Immature natural killer cell (primary cell): ENCODE measurements at regions not wholly inside any gene's neighbourhood (a gene's known extent, or its start where the extent isn't known, plus 50 kb on each side); places are given as distances from the start of the nearest gene placed in this dataset.
"Not testable (repeated sequence)": the region's sequence is repeated elsewhere in the genome, so short reads cannot be mapped to it uniquely, and the experiment has no call there.

Source experiments
- DNase-seq, 3 donors: peaks; one replicate each; pipeline ENCODE4 v3.0.0; 2022; ENCODE audit warnings: mixed read lengths in 1 of 3
- H3K27ac Mint-ChIP-seq, 6 donors: one replicate each; pipeline ENCODE4 v1.8.0; 2020; ENCODE audit warnings: mixed read lengths in 6 of 6, mild to moderate bottlenecking in 5 of 6, inconsistent platforms in 4 of 6, moderate library complexity in 3 of 6
- H3K27me3 Mint-ChIP-seq, 3 donors: one replicate each; pipeline ENCODE4 v1.8.0; 2020 to 2021; ENCODE audit warnings: low read depth in 3 of 3, mild to moderate bottlenecking in 3 of 3, mixed read lengths in 3 of 3, moderate library complexity in 3 of 3, inconsistent platforms in 1 of 3
- H3K36me3 Mint-ChIP-seq, 3 donors: one replicate each; pipeline ENCODE4 v1.8.0; 2020; ENCODE audit warnings: mixed read lengths in 3 of 3, inconsistent platforms in 2 of 3, mild to moderate bottlenecking in 2 of 3
- H3K4me1 Mint-ChIP-seq, 2 donors: one replicate each; pipeline ENCODE4 v1.8.0; 2020; ENCODE audit warnings: inconsistent platforms in 2 of 2, mild to moderate bottlenecking in 2 of 2, mixed read lengths in 2 of 2, moderate library complexity in 1 of 2
- H3K4me3 Mint-ChIP-seq, 5 donors: one replicate each; pipeline ENCODE4 v1.8.0; 2020; ENCODE audit warnings: mild to moderate bottlenecking in 5 of 5, mixed read lengths in 5 of 5, inconsistent platforms in 3 of 5, moderate library complexity in 3 of 5
- H3K9me3 Mint-ChIP-seq, 6 donors: one replicate each; pipeline ENCODE4 v1.8.0; 2020; ENCODE audit warnings: mild to moderate bottlenecking in 6 of 6, mixed read lengths in 6 of 6, inconsistent platforms in 4 of 6, moderate library complexity in 3 of 6

GRCh38 chr7:142657376-142657775 is 91.9 kb upstream of the PRSS1 start:
- no peak for DNase-seq
- H3K4me3 Mint-ChIP-seq, result no peak overlapping the region
- H3K36me3 Mint-ChIP-seq, result peaks cover 0 to 5% (median 0%) of the 10 kb centered on the region in 3 donors
- no peaks in the 10 kb centered on the region for H3K27me3 Mint-ChIP-seq
- H3K27ac Mint-ChIP-seq, result no peak overlapping the region
- H3K4me1 Mint-ChIP-seq, result no peaks in the 10 kb centered on the region
- no peaks in the 10 kb centered on the region for H3K9me3 Mint-ChIP-seq

- Mint-ChIP-seq H3K4me1 (no peaks in the 10 kb centered on the region), H3K27me3 (peaks cover 0 to 2% (median 2%) of the 10 kb centered on the region in 3 donors), H3K4me3 (no peak overlapping the region), H3K27ac (peak overlapping the region in 2 of 6 donors; percentile 12 to 23), H3K36me3 (no peaks in the 10 kb centered on the region), H3K9me3 (peaks cover 0 to 2% (median 0%) of the 10 kb centered on the region in 6 donors)
- DNase-seq, result peak in 1 of 3 donors; percentile 22
Measured at GRCh38 chr7:142654398-142654797, 94.9 kb upstream of the PRSS1 start.

GRCh38 chr7:142647749-142648148 is 101.5 kb upstream of the PRSS1 start:
- Mint-ChIP-seq H3K36me3 (no peaks in the 10 kb centered on the region), H3K27me3 (peaks cover 2 to 14% (median 11%) of the 10 kb centered on the region in 3 donors), H3K27ac (no peak overlapping the region), H3K4me3 (no peak overlapping the region), H3K4me1 (peaks cover 8 to 9% of the 10 kb centered on the region in 2 donors), H3K9me3 (peaks cover 0 to 2% (median 0%) of the 10 kb centered on the region in 6 donors)
- DNase-seq, result no peak

- Mint-ChIP-seq H3K4me1 (peaks cover 8 to 9% of the 10 kb centered on the region in 2 donors), H3K4me3 (peak overlapping the region in 4 of 5 donors; percentile 7 to 51 (median 22)), H3K36me3 (no peaks in the 10 kb centered on the region), H3K27ac (no peak overlapping the region), H3K9me3 (no peaks in the 10 kb centered on the region), H3K27me3 (peaks cover 2 to 14% (median 9%) of the 10 kb centered on the region in 3 donors)
- DNase-seq, result no peak
Measured at GRCh38 chr7:142646386-142647140, 102.7 kb upstream of the PRSS1 start.

- Mint-ChIP-seq H3K27ac (peak overlapping the region in 1 of 6 donors; percentile 18), H3K9me3 (no peaks in the 10 kb centered on the region), H3K36me3 (no peaks in the 10 kb centered on the region), H3K27me3 (peaks cover 2 to 12% (median 9%) of the 10 kb centered on the region in 3 donors), H3K4me1 (peaks cover 8 to 9% of the 10 kb centered on the region in 2 donors), H3K4me3 (peak overlapping the region; percentile 4 to 51 (median 11))
- DNase-seq, result no peak
Measured at GRCh38 chr7:142645777-142646176, 103.5 kb upstream of the PRSS1 start.

GRCh38 chr7:142642316-142642715 is 107.0 kb upstream of the PRSS1 start:
- Mint-ChIP-seq H3K27ac (no peak overlapping the region), H3K4me3 (no peak overlapping the region), H3K4me1 (peaks cover 8 to 13% of the 10 kb centered on the region in 2 donors), H3K36me3 (no peaks in the 10 kb centered on the region), H3K27me3 (peaks cover 2 to 12% (median 7%) of the 10 kb centered on the region in 3 donors), H3K9me3 (no peaks in the 10 kb centered on the region)
- DNase-seq, result no peak

GRCh38 chr7:142641252-142641651 is 108.0 kb upstream of the PRSS1 start:
- not testable (repeated sequence) for H3K9me3 Mint-ChIP-seq, H3K36me3 Mint-ChIP-seq, H3K4me3 Mint-ChIP-seq, DNase-seq, H3K27ac Mint-ChIP-seq
- Mint-ChIP-seq H3K4me1 (peaks cover 12 to 17% of the 10 kb centered on the region in 2 donors), H3K27me3 (peaks cover 2 to 12% (median 5%) of the 10 kb centered on the region in 3 donors)

GRCh38 chr7:142638581-142638980 is 110.7 kb upstream of the PRSS1 start:
- no peaks in the 10 kb centered on the region for H3K9me3 Mint-ChIP-seq

GRCh38 chr7:142637240-142637639 is 112.0 kb upstream of the PRSS1 start:
- H3K9me3 Mint-ChIP-seq, result no peaks in the 10 kb centered on the region
- peaks cover 0 to 2% (median 0%) of the 10 kb centered on the region in 3 donors for H3K27me3 Mint-ChIP-seq
- H3K36me3 Mint-ChIP-seq, result no peaks in the 10 kb centered on the region
- peak overlapping the region; percentile 6 to 68 (median 54) for H3K4me3 Mint-ChIP-seq
- H3K4me1 Mint-ChIP-seq, result peaks cover 11 to 18% of the 10 kb centered on the region in 2 donors
- H3K27ac Mint-ChIP-seq, result peak overlapping the region in 3 of 6 donors; percentile 20 to 65 (median 50)
- DNase-seq, result no peak

More at GRCh38 chr7:142638581-142638980, 110.7 kb upstream of the PRSS1 start:
- Mint-ChIP-seq H3K4me3 (no peak overlapping the region), H3K27me3 (peaks cover 0 to 8% (median 0%) of the 10 kb centered on the region in 3 donors), H3K36me3 (no peaks in the 10 kb centered on the region), H3K4me1 (peaks cover 6 to 11% of the 10 kb centered on the region in 2 donors), H3K27ac (no peak overlapping the region)
- no peak for DNase-seq

GRCh38 chr7:142636751-142637150 is 112.5 kb upstream of the PRSS1 start:
- Mint-ChIP-seq H3K27ac (peak overlapping the region in 5 of 6 donors; percentile 9 to 68 (median 60)), H3K9me3 (no peaks in the 10 kb centered on the region), H3K4me3 (peak overlapping the region; percentile 6 to 68 (median 54)), H3K27me3 (peaks cover 0 to 2% (median 2%) of the 10 kb centered on the region in 3 donors), H3K36me3 (no peaks in the 10 kb centered on the region), H3K4me1 (peaks cover 13 to 22% of the 10 kb centered on the region in 2 donors)
- no peak for DNase-seq

GRCh38 chr7:142636107-142636506 is 113.2 kb upstream of the PRSS1 start:
- not testable (repeated sequence) for H3K4me3 Mint-ChIP-seq

GRCh38 chr7:142632271-142633134 is 116.8 kb upstream of the PRSS1 start:
- peaks cover 14 to 20% of the 10 kb centered on the region in 2 donors for H3K4me1 Mint-ChIP-seq
- no peaks in the 10 kb centered on the region for H3K9me3 Mint-ChIP-seq
- H3K4me3 Mint-ChIP-seq, result no peak overlapping the region
- H3K27me3 Mint-ChIP-seq, result peaks cover 2 to 4% (median 4%) of the 10 kb centered on the region in 3 donors
- no peaks in the 10 kb centered on the region for H3K36me3 Mint-ChIP-seq
- DNase-seq, result peak; percentile 71 to 78 (median 73)
- no peak overlapping the region for H3K27ac Mint-ChIP-seq

More at GRCh38 chr7:142636107-142636506, 113.2 kb upstream of the PRSS1 start:
- DNase-seq, H3K36me3 Mint-ChIP-seq, H3K27me3 Mint-ChIP-seq, H3K27ac Mint-ChIP-seq, H3K9me3 Mint-ChIP-seq: not testable (repeated sequence)
- H3K4me1 Mint-ChIP-seq, result peaks cover 14 to 22% of the 10 kb centered on the region in 2 donors

GRCh38 chr7:142629588-142630260 is 119.5 kb upstream of the PRSS1 start:
- Mint-ChIP-seq H3K4me3 (no peak overlapping the region), H3K27me3 (peaks cover 4 to 11% (median 8%) of the 10 kb centered on the region in 3 donors), H3K4me1 (peaks cover 11 to 12% of the 10 kb centered on the region in 2 donors), H3K9me3 (no peaks in the 10 kb centered on the region), H3K27ac (no peak overlapping the region), H3K36me3 (no peaks in the 10 kb centered on the region)
- DNase-seq, result no peak
